Mesendoderm (in vitro differentiated cells): ENCODE measurements at regions not wholly inside any gene's neighbourhood (a gene's known extent, or its start where the extent isn't known, plus 50 kb on each side); places are given as distances from the start of the nearest gene placed in this dataset.
A peak's percentile ranks its signal among the peaks of the same experiment; 100 is the strongest.

ENCODE experiments used
- DNase-seq: peaks from one replicate; pipeline ENCODE4 v3.0.0; 2013
- H2AK5ac ChIP-seq: 2 replicates; pipeline ENCODE4 v1.6.1; 2013; ENCODE audit warnings: low read length, inconsistent platforms
- H2BK120ac ChIP-seq: 2 replicates; pipeline ENCODE4 v1.6.1; 2013; ENCODE audit warnings: low read depth, mild to moderate bottlenecking, low read length, moderate library complexity, mixed read lengths
- H2BK15ac ChIP-seq: replicated peaks from 2 replicates; pipeline ENCODE4 v1.6.1; 2013; ENCODE audit warnings: low read depth, mild to moderate bottlenecking, moderate library complexity
- H2BK5ac ChIP-seq: 2 replicates; pipeline ENCODE4 v1.6.1; 2013; ENCODE audit warnings: low read length, inconsistent platforms
- H3K18ac ChIP-seq: 2 replicates; pipeline ENCODE4 v1.6.1; 2013; ENCODE audit warnings: mild to moderate bottlenecking, low read length, mixed read lengths
- H3K23ac ChIP-seq: one replicate; pipeline ENCODE4 v1.6.1; 2013; ENCODE audit warnings: low read length
- H3K27ac ChIP-seq: 2 replicates; pipeline ENCODE4 v1.5.1; 2013; ENCODE audit warnings: low read depth, mild to moderate bottlenecking, inconsistent platforms, low read length, moderate library complexity
- H3K27me3 ChIP-seq: 2 replicates; pipeline ENCODE4 v1.6.1; 2013; ENCODE audit warnings: low read length, control low read depth, mild to moderate bottlenecking, inconsistent platforms; ENCODE audit not compliant: insufficient read depth, poor library complexity
- H3K36me3 ChIP-seq: 2 replicates; pipeline ENCODE4 v1.6.1; 2013; ENCODE audit warnings: low read length, inconsistent platforms; ENCODE audit not compliant: control insufficient read depth, insufficient read depth
- H3K4ac ChIP-seq: one replicate; pipeline ENCODE4 v1.6.1; 2013; ENCODE audit warnings: low read depth, mild to moderate bottlenecking, low read length, moderate library complexity
- H3K4me1 ChIP-seq: 2 replicates; pipeline ENCODE4 v1.6.1; 2013; ENCODE audit warnings: low read depth, low read length, inconsistent platforms; ENCODE audit not compliant: control insufficient read depth
- H3K4me2 ChIP-seq: 2 replicates; pipeline ENCODE4 v1.6.1; 2013; ENCODE audit warnings: low read length
- H3K4me3 ChIP-seq: 2 replicates; pipeline ENCODE4 v1.5.1; 2013; ENCODE audit warnings: mild to moderate bottlenecking, low read length
- H3K56ac ChIP-seq: one replicate; pipeline ENCODE4 v1.6.1; 2013; ENCODE audit warnings: low read length
- H3K79me1 ChIP-seq: 2 replicates; pipeline ENCODE4 v1.6.1; 2013; ENCODE audit warnings: low read length, inconsistent platforms
- H3K79me2 ChIP-seq: 2 replicates; pipeline ENCODE4 v1.6.1; 2013; ENCODE audit warnings: mild to moderate bottlenecking, low read length; ENCODE audit not compliant: control insufficient read depth, insufficient read depth
- H3K9ac ChIP-seq: 2 replicates; pipeline ENCODE4 v1.6.1; 2013; ENCODE audit warnings: low read length, inconsistent platforms
- H4K5ac ChIP-seq: one replicate; pipeline ENCODE4 v1.6.1; 2013; ENCODE audit warnings: low read length
- H4K8ac ChIP-seq: one replicate; pipeline ENCODE4 v1.6.1; 2013; ENCODE audit warnings: low read depth, mild to moderate bottlenecking, control low read depth, low read length, moderate library complexity
- WGBS: extraction: QIAGEN DNeasy Blood & Tissue Kit; methylation state at CpG from one replicate; pipeline ENCODE4 v1.1.7; 2013; ENCODE audit warnings: low lambda C conversion rate, missing lambda C conversion rate; ENCODE audit not compliant: insufficient coverage; ENCODE audit errors: extremely low coverage; 5-methylcytosine and 5-hydroxymethylcytosine counted together

DNA sequence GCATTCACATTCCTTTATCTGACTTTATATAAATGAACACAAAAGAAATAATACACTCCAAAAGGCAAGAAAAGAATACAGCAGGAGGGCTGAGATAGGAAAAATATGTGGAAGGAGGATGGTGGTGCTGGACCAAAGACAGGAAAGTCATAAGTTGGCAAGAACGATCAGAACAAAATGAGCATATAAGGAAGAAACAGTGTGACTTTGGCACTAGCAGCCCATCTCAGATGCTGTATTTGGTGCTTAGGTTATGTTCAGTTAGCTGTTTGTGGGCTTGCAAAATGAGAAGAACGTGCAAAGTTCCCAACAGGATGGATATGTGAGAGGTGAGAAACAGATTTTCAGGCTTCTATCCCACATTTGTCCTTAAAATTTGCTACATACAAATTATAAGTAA, 719.8 kb upstream of the ADGRL4 start:
- no peak overlapping the region for H3K18ac ChIP-seq
- no peaks in the 10 kb centered on the region for H3K27me3 ChIP-seq
- no peak overlapping the region for H3K56ac ChIP-seq
- H2BK5ac ChIP-seq: no peak overlapping the region
- no peaks in the 10 kb centered on the region for H3K4me1 ChIP-seq
- H3K4ac ChIP-seq: no peak overlapping the region
- no peak overlapping the region for H2BK15ac ChIP-seq
- H3K4me3 ChIP-seq: no peak overlapping the region
- no peak overlapping the region for H2BK120ac ChIP-seq
- H3K79me1 ChIP-seq: no peaks in the 10 kb centered on the region
- DNase-seq: no peak
- no peak overlapping the region for H3K9ac ChIP-seq
- WGBS: no CpG with 5 or more reads among the region's 2 CpGs
- no peak overlapping the region for H4K8ac ChIP-seq
- H3K27ac ChIP-seq: no peak overlapping the region
- no peaks in the 10 kb centered on the region for H3K36me3 ChIP-seq
- H3K4me2 ChIP-seq: no peak overlapping the region
- H3K23ac ChIP-seq: no peak overlapping the region
- H4K5ac ChIP-seq: no peak overlapping the region
- no peak overlapping the region for H2AK5ac ChIP-seq
- no peaks in the 10 kb centered on the region for H3K79me2 ChIP-seq

GRCh38 chr1:79716447-79716846, 709.9 kb upstream of the ADGRL4 start:
- peak; percentile 41 for DNase-seq

GRCh38 chr1:79714664-79715063, 708.1 kb upstream of the ADGRL4 start:
- H2BK5ac ChIP-seq: no peak overlapping the region

More at GRCh38 chr1:79716447-79716846, 709.9 kb upstream of the ADGRL4 start:
- H3K27me3 ChIP-seq: no peaks in the 10 kb centered on the region
- H2BK120ac ChIP-seq: no peak overlapping the region
- H3K79me1 ChIP-seq: no peaks in the 10 kb centered on the region
- no peak overlapping the region for H3K4ac ChIP-seq
- no peaks in the 10 kb centered on the region for H3K4me1 ChIP-seq
- no peak overlapping the region for H2AK5ac ChIP-seq
- H4K8ac ChIP-seq: no peak overlapping the region
- no peak overlapping the region for H3K4me3 ChIP-seq
- H4K5ac ChIP-seq: no peak overlapping the region
- no peak overlapping the region for H3K18ac ChIP-seq
- no peak overlapping the region for H2BK15ac ChIP-seq
- H3K56ac ChIP-seq: no peak overlapping the region
- no peak overlapping the region for H3K9ac ChIP-seq
- no peak overlapping the region for H3K27ac ChIP-seq
- H3K23ac ChIP-seq: no peak overlapping the region
- H2BK5ac ChIP-seq: no peak overlapping the region
- H3K4me2 ChIP-seq: no peak overlapping the region
- H3K36me3 ChIP-seq: no peaks in the 10 kb centered on the region
- no peaks in the 10 kb centered on the region for H3K79me2 ChIP-seq

GRCh38 chr1:79711001-79711431, 704.5 kb upstream of the ADGRL4 start:
- DNase-seq: no peak
- Histone ChIP-seq H3K79me2 (no peaks in the 10 kb centered on the region), H3K23ac (no peak overlapping the region), H2BK5ac (no peak overlapping the region), H4K8ac (no peak overlapping the region), H3K18ac (no peak overlapping the region), H4K5ac (no peak overlapping the region), H3K27ac (no peak overlapping the region), H3K27me3 (no peaks in the 10 kb centered on the region), H3K4me3 (no peak overlapping the region), H2BK15ac (no peak overlapping the region), H3K4me2 (no peak overlapping the region), H3K79me1 (no peaks in the 10 kb centered on the region), H2BK120ac (no peak overlapping the region), H3K36me3 (no peaks in the 10 kb centered on the region), H3K4ac (no peak overlapping the region), H2AK5ac (no peak overlapping the region), H3K56ac (no peak overlapping the region), H3K4me1 (no peaks in the 10 kb centered on the region), H3K9ac (no peak overlapping the region)
- WGBS: no CpG with 5 or more reads among the region's 3 CpGs

More at GRCh38 chr1:79714664-79715063, 708.1 kb upstream of the ADGRL4 start:
- Histone ChIP-seq H3K18ac (no peak overlapping the region), H2AK5ac (no peak overlapping the region), H4K5ac (no peak overlapping the region), H3K79me1 (no peaks in the 10 kb centered on the region), H3K23ac (no peak overlapping the region), H2BK120ac (no peak overlapping the region), H3K4ac (no peak overlapping the region), H2BK15ac (peak overlapping the region; percentile 57), H3K36me3 (no peaks in the 10 kb centered on the region), H3K27ac (no peak overlapping the region), H3K56ac (no peak overlapping the region), H3K79me2 (no peaks in the 10 kb centered on the region), H3K4me2 (no peak overlapping the region), H3K27me3 (no peaks in the 10 kb centered on the region), H3K4me3 (no peak overlapping the region), H3K4me1 (no peaks in the 10 kb centered on the region), H3K9ac (no peak overlapping the region), H4K8ac (no peak overlapping the region)
- DNase-seq: no peak

- no peak overlapping the region for H3K56ac ChIP-seq
- no peak overlapping the region for H2AK5ac ChIP-seq
- DNase-seq: no peak
- no peak overlapping the region for H4K5ac ChIP-seq
- H3K18ac ChIP-seq: no peak overlapping the region
- no CpG with 5 or more reads among the region's 1 CpG for WGBS
- H4K8ac ChIP-seq: no peak overlapping the region
- H2BK5ac ChIP-seq: no peak overlapping the region
- no peaks in the 10 kb centered on the region for H3K4me1 ChIP-seq
- H3K36me3 ChIP-seq: no peaks in the 10 kb centered on the region
- no peak overlapping the region for H3K4me3 ChIP-seq
- H3K9ac ChIP-seq: no peak overlapping the region
- no peak overlapping the region for H3K4ac ChIP-seq
- H2BK15ac ChIP-seq: no peak overlapping the region
- no peak overlapping the region for H2BK120ac ChIP-seq
- no peak overlapping the region for H3K23ac ChIP-seq
- no peak overlapping the region for H3K4me2 ChIP-seq
- no peak overlapping the region for H3K27ac ChIP-seq
- no peaks in the 10 kb centered on the region for H3K79me1 ChIP-seq
- H3K79me2 ChIP-seq: no peaks in the 10 kb centered on the region
- no peaks in the 10 kb centered on the region for H3K27me3 ChIP-seq
These were observed 702.2 kb upstream of the ADGRL4 start for GRCh38 chr1:79708646-79709265.

- H4K8ac ChIP-seq: no peak overlapping the region
- H3K18ac ChIP-seq: no peak overlapping the region
- no peak overlapping the region for H3K4ac ChIP-seq
- H3K23ac ChIP-seq: no peak overlapping the region
- no peak overlapping the region for H3K27ac ChIP-seq
- no peak overlapping the region for H2BK15ac ChIP-seq
- H3K36me3 ChIP-seq: no peaks in the 10 kb centered on the region
- no CpG with 5 or more reads among the region's 2 CpGs for WGBS
- no peak overlapping the region for H2BK120ac ChIP-seq
- no peak overlapping the region for H3K4me2 ChIP-seq
- no peak overlapping the region for H3K56ac ChIP-seq
- H3K27me3 ChIP-seq: no peaks in the 10 kb centered on the region
- peak overlapping the region; percentile 24 for H2AK5ac ChIP-seq
- no peaks in the 10 kb centered on the region for H3K79me1 ChIP-seq
- no peaks in the 10 kb centered on the region for H3K4me1 ChIP-seq
- no peak for DNase-seq
- H3K79me2 ChIP-seq: no peaks in the 10 kb centered on the region
- H4K5ac ChIP-seq: no peak overlapping the region
- peak overlapping the region; percentile 52 for H2BK5ac ChIP-seq
- H3K4me3 ChIP-seq: no peak overlapping the region
- no peak overlapping the region for H3K9ac ChIP-seq
These were observed 698.7 kb upstream of the ADGRL4 start for GRCh38 chr1:79705218-79705617.
